Neural progenitor cell (in vitro differentiated cells): ENCODE measurements at regions not wholly inside any gene's neighbourhood (a gene's known extent, or its start where the extent isn't known, plus 50 kb on each side); places are given as distances from the start of the nearest gene placed in this dataset.

Source experiments
- DNase-seq: peaks from one replicate; pipeline ENCODE4 v3.0.0-alpha.2; 2016; ENCODE audit warnings: low spot score
- H2AFZ ChIP-seq: fragments of 200-600 bp; sonication (generic); replicated peaks from 2 replicates; pipeline ENCODE4 v1.6.1; 2016; ENCODE audit warnings: antibody characterized with exemption
- H3F3A ChIP-seq: fragments of 200-600 bp; sonication (generic); 2 replicates; pipeline ENCODE4 v1.6.1; 2016; ENCODE audit warnings: antibody characterized with exemption, low read depth
- H3K27ac ChIP-seq: fragments of 200-600 bp; sonication (generic); 2 replicates; pipeline ENCODE4 v1.5.1; 2016; ENCODE audit warnings: mild to moderate bottlenecking
- H3K27me3 ChIP-seq: fragments of 200-600 bp; sonication (generic); 2 replicates; pipeline ENCODE4 v1.6.1; 2016; ENCODE audit warnings: mild to moderate bottlenecking, moderate library complexity
- H3K36me3 ChIP-seq: fragments of 200-600 bp; sonication (generic); 2 replicates; pipeline ENCODE4 v1.5.1; 2016
- H3K4me1 ChIP-seq: fragments of 200-600 bp; sonication (generic); 2 replicates; pipeline ENCODE4 v1.6.1; 2016; ENCODE audit warnings: mixed run types
- H3K4me2 ChIP-seq: fragments of 200-600 bp; sonication (generic); 2 replicates; pipeline ENCODE4 v1.6.1; 2016
- H3K4me3 ChIP-seq: fragments of 200-600 bp; sonication (generic); 2 replicates; pipeline ENCODE4 v1.5.1; 2016
- H3K79me2 ChIP-seq: fragments of 200-600 bp; sonication (generic); 2 replicates; pipeline ENCODE4 v1.6.1; 2016; ENCODE audit warnings: low read depth
- H3K9ac ChIP-seq: fragments of 200-600 bp; sonication (generic); 2 replicates; pipeline ENCODE4 v1.6.1; 2016
- H3K9me3 ChIP-seq: fragments of 200-600 bp; sonication (generic); 2 replicates; pipeline ENCODE4 v1.5.1; 2016; ENCODE audit warnings: low read depth
- H4K20me1 ChIP-seq: fragments of 200-600 bp; sonication (generic); 2 replicates; pipeline ENCODE4 v1.6.1; 2016; ENCODE audit warnings: low read depth
- H3K27ac Mint-ChIP-seq: 3 replicates; pipeline ENCODE4 v1.8.0; 2021; ENCODE audit warnings: mixed read lengths
- H3K27me3 Mint-ChIP-seq: 2 replicates; pipeline ENCODE4 v1.8.0; 2022; ENCODE audit warnings: low read depth, mild to moderate bottlenecking, inconsistent platforms, moderate library complexity, mixed read lengths; ENCODE audit not compliant: insufficient read depth
- H3K36me3 Mint-ChIP-seq: 3 replicates; pipeline ENCODE4 v1.8.0; 2021; ENCODE audit warnings: mixed read lengths
- H3K4me1 Mint-ChIP-seq: 3 replicates; pipeline ENCODE4 v1.8.0; 2021; ENCODE audit warnings: mixed read lengths
- H3K4me3 Mint-ChIP-seq: 3 replicates; pipeline ENCODE4 v1.8.0; 2021; ENCODE audit warnings: mild to moderate bottlenecking, moderate library complexity, mixed read lengths
- H3K9me3 Mint-ChIP-seq: 3 replicates; pipeline ENCODE4 v1.8.0; 2020; ENCODE audit warnings: mixed read lengths
- CTCF ChIP-seq: fragments of 200-600 bp; sonication (generic); IDR thresholded peaks from 2 replicates; pipeline ENCODE4 v1.5.1; 2017; ENCODE audit warnings: antibody characterized with exemption, mild to moderate bottlenecking
- EZH2 ChIP-seq: fragments of 200-600 bp; sonication (generic); IDR thresholded peaks from 2 replicates; pipeline ENCODE4 v1.6.1; 2017; ENCODE audit warnings: antibody characterized with exemption, mild to moderate bottlenecking, moderate library complexity
- EZH2phosphoT487 ChIP-seq: fragments of 200-600 bp; sonication (generic); IDR thresholded peaks from 2 replicates; pipeline ENCODE4 v1.6.1; 2017; ENCODE audit warnings: antibody characterized with exemption

- peaks cover 3% of the 10 kb centered on the region for H3K4me1 Mint-ChIP-seq
Measured at GRCh38 chr17:71470062-71470461, 650.8 kb upstream of the SOX9 start.

GRCh38 chr17:71472809-71473789 is 647.7 kb upstream of the SOX9 start:
- Mint-ChIP-seq H3K27me3 (no peaks in the 10 kb centered on the region), H3K4me1 (peaks cover 3% of the 10 kb centered on the region), H3K27ac (no peak overlapping the region), H3K9me3 (no peaks in the 10 kb centered on the region), H3K4me3 (no peak overlapping the region), H3K36me3 (no peaks in the 10 kb centered on the region)
- Histone ChIP-seq H3K4me1 (no peaks in the 10 kb centered on the region), H3K36me3 (no peaks in the 10 kb centered on the region), H3F3A (no peaks in the 10 kb centered on the region), H3K27me3 (no peaks in the 10 kb centered on the region), H4K20me1 (no peaks in the 10 kb centered on the region), H3K79me2 (no peaks in the 10 kb centered on the region), H3K9ac (no peak overlapping the region), H3K4me3 (no peak overlapping the region), H3K9me3 (no peaks in the 10 kb centered on the region), H2AFZ (no peak overlapping the region), H3K4me2 (no peak overlapping the region), H3K27ac (no peak overlapping the region)
- TF ChIP-seq EZH2phosphoT487 (no peak), CTCF (peak; percentile 78)
- DNase-seq: peak; percentile 81

More at GRCh38 chr17:71470062-71470461, 650.8 kb upstream of the SOX9 start:
- no peaks in the 10 kb centered on the region for H3K9me3 ChIP-seq
- no peaks in the 10 kb centered on the region for H3K9me3 Mint-ChIP-seq
- no peak for DNase-seq
- no peaks in the 10 kb centered on the region for H3K36me3 ChIP-seq
- H3K27ac ChIP-seq: no peak overlapping the region
- no peak overlapping the region for H3K4me3 ChIP-seq
- TF ChIP-seq CTCF: no peak
- no peak for TF ChIP-seq EZH2
- no peak for TF ChIP-seq EZH2phosphoT487
- no peak overlapping the region for H3K4me2 ChIP-seq
- H3K27me3 ChIP-seq: no peaks in the 10 kb centered on the region
- H4K20me1 ChIP-seq: no peaks in the 10 kb centered on the region
- no peaks in the 10 kb centered on the region for H3K27me3 Mint-ChIP-seq
- H3K27ac Mint-ChIP-seq: no peak overlapping the region
- H3K9ac ChIP-seq: no peak overlapping the region
- H3K79me2 ChIP-seq: no peaks in the 10 kb centered on the region
- no peaks in the 10 kb centered on the region for H3K36me3 Mint-ChIP-seq
- no peaks in the 10 kb centered on the region for H3F3A ChIP-seq
- no peak overlapping the region for H3K4me3 Mint-ChIP-seq
- no peaks in the 10 kb centered on the region for H3K4me1 ChIP-seq
- H2AFZ ChIP-seq: no peak overlapping the region

GRCh38 chr17:71477356-71477755 is 643.5 kb upstream of the SOX9 start:
- no peaks in the 10 kb centered on the region for H3K9me3 Mint-ChIP-seq
- no peak overlapping the region for H3K4me3 Mint-ChIP-seq
- H3K4me2 ChIP-seq: no peak overlapping the region
- no peaks in the 10 kb centered on the region for H3K36me3 Mint-ChIP-seq
- no peaks in the 10 kb centered on the region for H3F3A ChIP-seq
- DNase-seq: no peak
- H3K4me1 Mint-ChIP-seq: peaks cover 3% of the 10 kb centered on the region
- no peaks in the 10 kb centered on the region for H4K20me1 ChIP-seq
- H3K4me1 ChIP-seq: no peaks in the 10 kb centered on the region
- no peak overlapping the region for H2AFZ ChIP-seq
- no peak overlapping the region for H3K4me3 ChIP-seq
- no peak for TF ChIP-seq EZH2phosphoT487
- TF ChIP-seq CTCF: no peak
- TF ChIP-seq EZH2: no peak
- no peak overlapping the region for H3K27ac ChIP-seq
- no peak overlapping the region for H3K27ac Mint-ChIP-seq
- no peaks in the 10 kb centered on the region for H3K36me3 ChIP-seq
- no peaks in the 10 kb centered on the region for H3K27me3 Mint-ChIP-seq
- H3K9ac ChIP-seq: no peak overlapping the region
- H3K27me3 ChIP-seq: no peaks in the 10 kb centered on the region
- no peaks in the 10 kb centered on the region for H3K9me3 ChIP-seq
- H3K79me2 ChIP-seq: no peaks in the 10 kb centered on the region
